Prostate gland (tissue), 2 donors: ENCODE measurements at regions not wholly inside any gene's neighbourhood (a gene's known extent, or its start where the extent isn't known, plus 50 kb on each side); places are given as distances from the start of the nearest gene placed in this dataset.

Experiments
- DNase-seq: peaks from one replicate; pipeline ENCODE4 v3.0.0-alpha.2; 2019; ENCODE audit warnings: low spot score
- H3K27ac ChIP-seq, 2 donors: fragments of 200-600 bp; sonication (generic); 2 replicates each; pipeline ENCODE4 v1.5.1; 2017 to 2019
- H3K27me3 ChIP-seq: fragments of 200-600 bp; sonication (generic); replicated peaks from 2 replicates; pipeline ENCODE4 v1.5.1; 2019; ENCODE audit not compliant: insufficient read depth
- H3K36me3 ChIP-seq, 2 donors: fragments of 200-600 bp; sonication (generic); 1 replicate in 1 of 2; 2 replicates in 1 of 2; pipeline versions ENCODE4 v1.5.1 to v1.8.1; 2017 to 2019
- H3K4me1 ChIP-seq: fragments of 200-600 bp; sonication (generic); replicated peaks from 2 replicates; pipeline ENCODE4 v1.5.1; 2019
- H3K4me3 ChIP-seq, 2 donors: fragments of 200-600 bp; sonication (generic); 2 replicates each; pipeline ENCODE4 v1.5.1; 2017 to 2019
- H3K9me3 ChIP-seq: fragments of 200-600 bp; sonication (generic); 2 replicates; pipeline ENCODE4 v1.5.1; 2017
- POLR2A ChIP-seq: fragments of 450-650 bp; IDR thresholded peaks from one replicate; pipeline ENCODE4 v1.6.1; 2016; ENCODE audit warnings: antibody characterized with exemption, mild to moderate bottlenecking
- POLR2AphosphoS5 ChIP-seq: sonication (generic); formaldehyde crosslinking; IDR thresholded peaks from one replicate; pipeline ENCODE4 v1.6.1; 2017; ENCODE audit warnings: antibody characterized with exemption
- WGBS: methylation state at CpG from one replicate; pipeline ENCODE4 v1.1.5; 2018; 5-methylcytosine and 5-hydroxymethylcytosine counted together
- intact Hi-C: fragments of 100-400 bp; cut with DNase I; formaldehyde crosslinking; loops from one replicate; pipeline ENCODE4 v1.14.2; 2022
- TF ChIP-seq, protein P1 (sequence below), 4 experiments: fragments of 200-600 bp in 2 of 4; fragments of 450-650 bp in 2 of 4; sonication (generic) in 2 of 4; IDR thresholded peaks; 1 replicate in 3 of 4; 2 replicates in 1 of 4; pipeline ENCODE4 v1.5.1; 2016 to 2019; ENCODE audit warnings: antibody characterized with exemption in 4 of 4, mild to moderate bottlenecking in 2 of 4, moderate library complexity in 2 of 4

DNA sequence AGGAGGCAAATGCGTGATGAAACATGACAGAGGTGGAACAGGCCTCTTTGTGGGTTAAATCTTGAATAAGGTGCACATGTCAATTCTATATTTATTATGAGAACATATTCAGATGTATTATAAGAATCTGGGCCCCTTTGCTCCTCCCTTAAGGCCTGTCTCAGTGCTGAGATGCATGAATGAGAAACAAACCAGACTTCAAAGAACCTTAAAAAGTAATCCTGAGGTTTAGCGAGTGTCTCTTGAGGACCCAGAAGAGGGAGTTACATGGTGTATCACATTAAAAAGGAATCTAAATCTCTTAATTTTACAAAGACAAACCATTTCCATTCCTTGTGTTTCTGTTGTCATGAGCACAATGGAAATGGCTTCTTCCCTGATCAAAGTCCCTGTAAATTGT lies 170.9 kb upstream of the TBC1D5 start:
- no peak for DNase-seq
- Histone ChIP-seq H3K9me3 (no peaks in the 10 kb centered on the region), H3K27ac (no peak overlapping the region), H3K4me3 (no peak overlapping the region), H3K27me3 (no peaks in the 10 kb centered on the region), H3K36me3 (no peaks in the 10 kb centered on the region), H3K4me1 (no peaks in the 10 kb centered on the region)
- intact Hi-C loops: no loop called here
- 84% methylated on average over 2 of the region's 2 CpGs for whole genome bisulfite sequencing
- no peak for TF ChIP-seq POLR2AphosphoS5
- TF ChIP-seq, protein P1, sequence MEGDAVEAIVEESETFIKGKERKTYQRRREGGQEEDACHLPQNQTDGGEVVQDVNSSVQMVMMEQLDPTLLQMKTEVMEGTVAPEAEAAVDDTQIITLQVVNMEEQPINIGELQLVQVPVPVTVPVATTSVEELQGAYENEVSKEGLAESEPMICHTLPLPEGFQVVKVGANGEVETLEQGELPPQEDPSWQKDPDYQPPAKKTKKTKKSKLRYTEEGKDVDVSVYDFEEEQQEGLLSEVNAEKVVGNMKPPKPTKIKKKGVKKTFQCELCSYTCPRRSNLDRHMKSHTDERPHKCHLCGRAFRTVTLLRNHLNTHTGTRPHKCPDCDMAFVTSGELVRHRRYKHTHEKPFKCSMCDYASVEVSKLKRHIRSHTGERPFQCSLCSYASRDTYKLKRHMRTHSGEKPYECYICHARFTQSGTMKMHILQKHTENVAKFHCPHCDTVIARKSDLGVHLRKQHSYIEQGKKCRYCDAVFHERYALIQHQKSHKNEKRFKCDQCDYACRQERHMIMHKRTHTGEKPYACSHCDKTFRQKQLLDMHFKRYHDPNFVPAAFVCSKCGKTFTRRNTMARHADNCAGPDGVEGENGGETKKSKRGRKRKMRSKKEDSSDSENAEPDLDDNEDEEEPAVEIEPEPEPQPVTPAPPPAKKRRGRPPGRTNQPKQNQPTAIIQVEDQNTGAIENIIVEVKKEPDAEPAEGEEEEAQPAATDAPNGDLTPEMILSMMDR (IDR thresholded peaks at IDR 0.05): no peak
- no peak for TF ChIP-seq POLR2A

DNA sequence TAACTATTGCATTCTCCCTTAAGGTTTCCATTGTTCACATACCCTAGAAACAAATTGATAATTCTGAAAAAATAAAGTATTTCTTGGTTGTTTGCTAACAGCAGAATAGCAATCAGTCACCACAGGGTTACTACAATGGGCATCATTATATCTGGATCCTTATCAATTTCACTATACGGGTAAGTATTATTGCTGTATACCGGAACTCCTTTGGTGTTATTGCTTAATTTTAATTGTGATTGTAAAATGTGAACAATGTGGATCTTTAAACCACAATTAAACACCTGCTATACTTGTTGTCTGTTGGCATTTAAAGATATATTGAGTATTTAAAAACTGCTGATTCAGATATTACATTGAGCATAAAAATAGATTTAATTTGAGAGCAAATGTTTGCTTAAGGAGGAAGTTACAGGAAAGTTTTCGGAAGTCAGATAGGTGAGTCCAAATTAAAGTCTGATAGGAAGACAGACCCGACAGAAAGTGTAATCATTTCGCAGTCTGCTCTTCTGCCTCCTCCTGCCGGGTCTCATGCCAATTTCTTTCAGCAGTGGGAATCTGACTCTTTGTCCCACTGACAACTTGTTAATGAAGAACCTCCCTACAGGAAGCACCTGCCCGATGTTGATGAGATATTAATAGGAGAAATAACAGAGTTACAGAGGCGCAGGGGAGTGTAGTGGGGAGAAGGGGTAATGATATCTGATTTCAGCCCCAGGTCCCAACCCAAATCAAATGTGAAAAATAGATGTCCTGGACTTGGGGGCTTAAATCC lies 169.7 kb upstream of the TBC1D5 start:
- no peak for DNase-seq
- no peak for TF ChIP-seq POLR2AphosphoS5
- TF ChIP-seq, protein P1 (IDR thresholded peaks at IDR 0.05): no peak
- TF ChIP-seq POLR2A: no peak
- WGBS: 22% methylated on average over 8 of the region's 8 CpGs

DNA sequence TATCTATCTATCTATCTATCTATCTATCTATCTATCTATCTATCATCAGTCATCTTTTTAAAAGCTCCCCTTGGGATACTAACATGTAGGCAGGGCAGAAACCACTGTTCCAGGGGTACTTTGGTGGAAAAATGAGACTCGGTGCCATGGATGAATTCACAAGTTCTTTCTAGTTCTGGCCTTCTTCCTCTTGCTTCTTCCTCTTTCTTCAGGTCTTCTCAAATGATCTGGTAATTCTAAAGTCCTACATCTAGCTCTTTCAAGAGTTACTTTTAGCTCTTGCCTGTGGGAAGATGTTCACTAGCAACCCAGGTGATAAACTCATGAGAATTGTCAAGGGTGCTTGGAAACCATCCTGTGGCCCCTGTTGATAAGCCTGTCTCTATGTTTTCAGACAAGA lies 168.5 kb upstream of the TBC1D5 start:
- Histone ChIP-seq H3K9me3 (no peaks in the 10 kb centered on the region), H3K4me3 (no peak overlapping the region), H3K27ac (no peak overlapping the region), H3K36me3 (no peaks in the 10 kb centered on the region), H3K4me1 (no peaks in the 10 kb centered on the region), H3K27me3 (no peaks in the 10 kb centered on the region)
- no peak for DNase-seq
- intact Hi-C loops: no loop called here
- TF ChIP-seq, protein P1 (IDR thresholded peaks at IDR 0.05): no peak
- TF ChIP-seq POLR2A: no peak
- TF ChIP-seq POLR2AphosphoS5: no peak
- 96% methylated on average over 1 of the region's 1 CpG for WGBS

More for the DNA sequence above, 169.7 kb upstream of the TBC1D5 start:
- Histone ChIP-seq H3K4me1 (no peaks in the 10 kb centered on the region), H3K27ac (no peak overlapping the region), H3K4me3 (no peak overlapping the region), H3K27me3 (no peaks in the 10 kb centered on the region), H3K9me3 (no peaks in the 10 kb centered on the region), H3K36me3 (no peaks in the 10 kb centered on the region)
- intact Hi-C loops: no loop called here

DNA sequence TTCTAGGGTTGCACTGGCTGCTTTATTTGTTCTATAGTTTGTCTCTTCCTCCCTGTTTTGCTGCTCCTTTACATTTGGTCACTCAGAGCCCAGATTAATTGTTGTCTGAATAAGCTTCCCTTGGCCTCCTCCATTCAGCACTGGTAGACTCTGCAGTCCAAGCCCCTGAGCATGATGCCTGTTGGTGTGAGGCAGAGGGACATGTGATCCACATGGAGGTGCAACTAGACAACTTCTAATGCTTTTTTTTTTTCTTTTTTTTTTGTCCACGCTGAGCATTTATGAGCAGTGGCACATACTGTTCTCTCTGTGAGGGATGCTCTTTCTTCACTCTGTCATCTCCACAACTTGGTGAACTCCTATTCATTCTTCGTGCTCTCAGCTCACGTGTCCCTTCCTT lies 167.3 kb upstream of the TBC1D5 start:
- TF ChIP-seq, protein P1 (IDR thresholded peaks at IDR 0.05): no peak
- TF ChIP-seq POLR2A: no peak
- no peak for TF ChIP-seq POLR2AphosphoS5
- H3K36me3 ChIP-seq: no peaks in the 10 kb centered on the region
- 86% methylated on average over 3 of the region's 3 CpGs for WGBS
- no peaks in the 10 kb centered on the region for H3K9me3 ChIP-seq
- intact Hi-C loops: no loop called here
- no peak for DNase-seq
- H3K4me1 ChIP-seq: no peaks in the 10 kb centered on the region
- no peak overlapping the region for H3K4me3 ChIP-seq
- no peak overlapping the region for H3K27ac ChIP-seq
- H3K27me3 ChIP-seq: no peaks in the 10 kb centered on the region
